K562 (cell line): ENCODE measurements at regions not wholly inside any gene's neighbourhood (a gene's known extent, or its start where the extent isn't known, plus 50 kb on each side); places are given as distances from the start of the nearest gene placed in this dataset.

ENCODE experiments used
- ATAC-seq: fragments of 200-7000 bp; cut with Tn5 transposase; 3 replicates; pipeline ENCODE4 v1.9.1; 2020; ENCODE audit warnings: moderate library complexity
- BruUV-seq: library from RNA; stranded (reverse); fragments of 400-500 nt; replicated peaks from 2 replicates; lab custom pipeline; 2021; lab: Mats Ljungman, UMichigan
- CTCF ChIA-PET: fragments of 300-600 bp; formaldehyde crosslinking; extraction: SDS; loops from one replicate; lab custom pipeline; 2021; ENCODE audit warnings: low intra/inter-chr PET ratio; lab: Yijun Ruan, JAX
- POLR2A ChIA-PET: fragments of 300-600, 350-650 bp; sonication (Branson Sonifier 250); formaldehyde crosslinking; extraction: SDS; loops from one replicate; lab custom pipeline; 2021; ENCODE audit warnings: antibody characterized with exemption, inconsistent platforms; lab: Yijun Ruan, JAX
- DNase-seq, 4 experiments: peaks; one replicate each; pipeline versions ENCODE4 v3.0.0 to v3.0.0-alpha.2; 2011 to 2018; ENCODE audit warnings: low spot score in 3 of 4, mixed read lengths in 3 of 4; ENCODE audit errors: extremely low read depth in 1 of 4
- FAIRE-seq: peaks from 2 replicates; lab custom pipeline; 2011; peaks lifted over from hg19 to GRCh38; lab: Jason Lieb, UNC
- H2AFZ ChIP-seq: 2 replicates; pipeline ENCODE4 v1.6.0; 2011; ENCODE audit warnings: low read depth, low read length, control low read depth, inconsistent platforms
- H3K27ac ChIP-seq: fragments of 200-600 bp; 3 replicates; pipeline ENCODE4 v1.8.0; 2011; ENCODE audit warnings: low read depth, mild to moderate bottlenecking, control low read depth, inconsistent platforms, low read length, moderate library complexity, mixed read lengths; ENCODE audit errors: extremely low read depth
- H3K27me3 ChIP-seq, 2 experiments: fragments of 300-600 bp in 1 of 2; 2 replicates in 1 of 2; 3 replicates in 1 of 2; pipeline versions ENCODE4 v1.6.0 to v1.8.0; 2011; ENCODE audit warnings: inconsistent platforms in 2 of 2, low read length in 2 of 2, mild to moderate bottlenecking in 1 of 2, mixed read lengths in 1 of 2, moderate library complexity in 1 of 2; ENCODE audit not compliant: control insufficient read depth in 2 of 2, insufficient read depth in 2 of 2
- H3K36me3 ChIP-seq: fragments of 300-600 bp; 3 replicates; pipeline ENCODE4 v1.8.0; 2011; ENCODE audit warnings: mild to moderate bottlenecking, low read length, inconsistent platforms; ENCODE audit not compliant: control insufficient read depth, insufficient read depth
- H3K4me1 ChIP-seq, 2 experiments: fragments of 200-600 bp in 1 of 2; replicated peaks in 1 of 2; 2 replicates in 1 of 2; 3 replicates in 1 of 2; pipeline versions ENCODE4 v1.5.1 to v1.8.0; 2011; ENCODE audit warnings: inconsistent platforms in 2 of 2, low read length in 2 of 2, mild to moderate bottlenecking in 1 of 2, mixed read lengths in 1 of 2, moderate library complexity in 1 of 2; ENCODE audit not compliant: control insufficient read depth in 2 of 2, insufficient read depth in 2 of 2
- H3K4me2 ChIP-seq: 2 replicates; pipeline ENCODE4 v1.6.1; 2011; ENCODE audit warnings: low read length, control low read depth, inconsistent platforms, mixed read lengths; ENCODE audit not compliant: insufficient read depth
- H3K4me3 ChIP-seq: fragments of 200-600 bp; sonication (generic), shearing (Covaris generic); 2 replicates; pipeline ENCODE4 v1.5.1; 2016; ENCODE audit warnings: control low read depth, inconsistent platforms
- H3K79me2 ChIP-seq: fragments of 200-600 bp; 3 replicates; pipeline ENCODE4 v1.8.0; 2011; ENCODE audit warnings: low read length, inconsistent platforms; ENCODE audit not compliant: control insufficient read depth, insufficient read depth
- H3K9ac ChIP-seq, 2 experiments: 2 replicates each; pipeline versions ENCODE4 v1.6.0 to v1.6.1; 2011; ENCODE audit warnings: low read depth in 2 of 2, low read length in 2 of 2, control low read depth in 1 of 2, inconsistent platforms in 1 of 2, mild to moderate bottlenecking in 1 of 2, mixed read lengths in 1 of 2; ENCODE audit not compliant: insufficient read depth in 1 of 2
- H3K9me1 ChIP-seq: one replicate; pipeline ENCODE4 v1.6.0; 2011; ENCODE audit warnings: inconsistent platforms, mild to moderate bottlenecking, low read length, moderate library complexity; ENCODE audit not compliant: control insufficient read depth, insufficient read depth
- H3K9me3 ChIP-seq: replicated peaks from 2 replicates; pipeline ENCODE4 v1.5.1; 2011; ENCODE audit warnings: low read depth, low read length, inconsistent platforms; ENCODE audit not compliant: control insufficient read depth, insufficient read depth
- H4K20me1 ChIP-seq: replicated peaks from 2 replicates; pipeline ENCODE4 v1.6.1; 2011; ENCODE audit warnings: low read length, inconsistent platforms, mixed read lengths; ENCODE audit not compliant: control insufficient read depth, insufficient read depth
- CBX2 ChIP-seq: fragments of 200-600 bp; sonication (generic); IDR thresholded peaks from one replicate; pipeline ENCODE4 v1.6.1; 2012; ENCODE audit warnings: mild to moderate bottlenecking, low read length, inconsistent platforms; ENCODE audit not compliant: insufficient read depth, poor library complexity, severe bottlenecking
- GTF2A2 ChIP-seq: IDR thresholded peaks from 2 replicates; pipeline ENCODE4 v1.6.1; 2016; ENCODE audit warnings: mild to moderate bottlenecking, missing genetic modification characterization, missing compliant biosample characterization
- SIX5 ChIP-seq, 2 experiments: IDR thresholded peaks; 2 replicates each; pipeline ENCODE4 v1.6.1; 2011; ENCODE audit warnings: low read length in 2 of 2, borderline replicate concordance in 1 of 2, low read depth in 1 of 2, mild to moderate bottlenecking in 1 of 2, moderate library complexity in 1 of 2; ENCODE audit not compliant: insufficient read depth in 1 of 2
- YY1 ChIP-seq, 3 experiments: IDR thresholded peaks; 2 replicates each; pipeline ENCODE4 v1.6.1; 2011; ENCODE audit warnings: low read length in 2 of 3, mild to moderate bottlenecking in 2 of 3, moderate library complexity in 2 of 3, borderline replicate concordance in 1 of 3, control low read depth in 1 of 3, low read depth in 1 of 3; ENCODE audit not compliant: insufficient read depth in 3 of 3, insufficient replicate concordance in 2 of 3, control insufficient read depth in 1 of 3, insufficient read length in 1 of 3; ENCODE audit errors: extremely low read depth in 1 of 3
- ZNF696 ChIP-seq: fragments of 250-450 bp; sonication (Bioruptor Pico); conservative IDR thresholded peaks from 2 replicates; pipeline ENCODE4 v1.4.0; 2020; ENCODE audit warnings: mild to moderate bottlenecking, moderate library complexity
- WGBS: fragments of 100-300 bp; shearing (Covaris generic); methylation state at CpG from one replicate; pipeline ENCODE4 v1.1.6; 2016; ENCODE audit warnings: low coverage, mixed read lengths; ENCODE audit not compliant: insufficient coverage; ENCODE audit errors: missing lambda C conversion rate; 5-methylcytosine and 5-hydroxymethylcytosine counted together
- in situ Hi-C: fragments of 300-500 bp; cut with MboI; formaldehyde crosslinking; loops from 4 replicates; pipeline ENCODE4 v1.15.0; 2018; ENCODE audit warnings: inconsistent platforms, mixed read lengths
- intact Hi-C: fragments of 100-400 bp; cut with micrococcal nuclease; formaldehyde crosslinking; loops from 2 replicates; pipeline ENCODE4 v1.14.2; 2022
- TF ChIP-seq, protein P1 (sequence below): fragments of 450-650 bp; formaldehyde crosslinking; IDR thresholded peaks from 2 replicates; pipeline ENCODE4 v1.4.0; 2020; ENCODE audit warnings: mild to moderate bottlenecking, moderate library complexity

DNA sequence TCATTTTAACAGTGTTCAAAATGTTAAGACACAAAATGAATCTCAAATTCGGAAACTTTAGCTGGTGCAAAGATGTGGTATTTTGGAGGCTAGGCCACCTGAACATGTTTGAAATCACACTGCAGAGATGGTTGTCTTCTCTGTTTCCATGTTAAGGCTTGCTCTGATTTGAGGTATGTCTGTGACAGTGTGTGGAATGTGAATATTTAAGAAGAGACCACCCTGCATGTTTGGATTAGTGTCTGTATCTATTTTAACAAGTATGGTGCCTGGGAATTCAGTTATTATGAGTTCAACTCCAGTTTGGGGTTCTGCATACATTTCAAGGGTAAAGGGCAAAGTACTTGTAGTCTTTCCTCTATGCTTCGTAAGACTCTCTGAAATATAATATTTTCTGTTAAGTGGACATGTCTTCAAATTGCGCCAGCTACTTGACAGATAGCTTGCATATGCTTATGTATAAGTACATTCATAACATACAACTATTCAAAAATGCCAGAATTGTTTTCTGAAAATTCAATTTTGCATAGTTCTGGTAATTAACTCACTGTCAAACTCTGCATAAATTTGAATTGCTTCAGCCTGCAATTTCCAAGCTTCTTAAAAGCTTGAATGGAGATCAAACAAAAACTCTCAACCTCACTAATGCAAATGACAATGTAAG is 424.0 kb downstream of the ADAMTS20 start:
- H3K4me2 ChIP-seq = no peak overlapping the region
- no peaks in the 10 kb centered on the region for H3K79me2 ChIP-seq
- no peak for FAIRE-seq
- no peak for TF ChIP-seq YY1 (IDR thresholded peaks at IDR 0.05; ENCODE audit: borderline replicate concordance in 1 of 3, control insufficient read depth in 1 of 3, extremely low read depth in 1 of 3, insufficient read depth in 3 of 3, insufficient read length in 1 of 3, insufficient replicate concordance in 2 of 3, low read depth in 1 of 3, low read length in 2 of 3)
- no peak overlapping the region for H3K4me3 ChIP-seq
- in situ Hi-C loops (no loop called here), intact Hi-C loops (no loop called here)
- no peaks in the 10 kb centered on the region for H4K20me1 ChIP-seq
- no peaks in the 10 kb centered on the region for H3K9me3 ChIP-seq
- DNase-seq = no peak
- no peak for ATAC-seq
- no peaks in the 10 kb centered on the region for H3K36me3 ChIP-seq
- H3K27me3 ChIP-seq = no peaks in the 10 kb centered on the region
- H3K9me1 ChIP-seq = no peaks in the 10 kb centered on the region
- no peaks in the 10 kb centered on the region for H3K4me1 ChIP-seq
- H2AFZ ChIP-seq = no peak overlapping the region
- no TSS peak for BruUV-seq
- WGBS = 4% methylated on average over 3 of the region's 3 CpGs
- POLR2A ChIA-PET = no interaction called here
- no peak overlapping the region for H3K9ac ChIP-seq
- CTCF ChIA-PET = no interaction called here
- no peak overlapping the region for H3K27ac ChIP-seq

DNA sequence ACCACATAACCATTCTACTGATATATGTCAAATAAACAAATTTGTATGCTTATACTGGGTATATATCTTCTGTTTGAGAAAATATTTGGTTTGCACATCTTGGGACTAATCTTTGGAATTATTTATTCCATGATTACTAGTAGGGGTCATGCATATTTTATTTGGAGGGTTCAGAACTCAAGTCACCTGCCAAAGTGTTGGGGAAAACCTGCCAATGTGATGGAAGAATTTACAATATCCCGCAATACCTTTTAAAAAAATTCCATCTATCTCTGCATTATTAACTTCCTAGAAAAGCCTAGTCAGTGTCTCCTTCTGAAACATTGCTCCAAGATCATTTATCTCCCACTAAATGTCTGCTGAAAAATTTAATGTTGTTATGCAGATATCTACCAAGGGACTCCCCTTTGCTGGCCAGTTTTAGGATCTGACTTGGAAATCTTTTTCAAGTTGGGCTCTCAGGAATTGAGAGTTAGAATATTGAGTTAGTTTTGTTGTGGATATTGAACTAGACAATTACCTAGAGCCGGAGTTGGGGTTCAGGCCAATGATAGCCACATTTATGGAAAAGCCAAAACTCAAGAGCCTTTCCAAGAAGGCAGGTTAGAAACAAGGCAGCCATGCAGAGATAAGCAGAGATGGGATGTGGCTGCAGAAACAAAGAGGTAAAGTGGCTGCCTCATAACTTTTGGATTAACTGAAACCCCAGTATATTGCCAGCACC is 425.2 kb downstream of the ADAMTS20 start:
- 0% methylated on average over 2 of the region's 2 CpGs for WGBS
- in situ Hi-C loops = no loop called here
- CTCF ChIA-PET = no interaction called here

More for the DNA sequence above, 425.2 kb downstream of the ADAMTS20 start:
- Histone ChIP-seq H3K9ac (no peak overlapping the region), H3K27me3 (no peaks in the 10 kb centered on the region), H3K4me3 (no peak overlapping the region), H3K9me3 (no peaks in the 10 kb centered on the region), H3K79me2 (no peaks in the 10 kb centered on the region), H3K4me2 (no peak overlapping the region), H3K27ac (no peak overlapping the region), H4K20me1 (no peaks in the 10 kb centered on the region), H3K36me3 (no peaks in the 10 kb centered on the region), H3K4me1 (no peaks in the 10 kb centered on the region), H2AFZ (no peak overlapping the region), H3K9me1 (no peaks in the 10 kb centered on the region)
- POLR2A ChIA-PET = no interaction called here
- BruUV-seq = no TSS peak
- ATAC-seq = no peak
- intact Hi-C loops = no loop called here
- DNase-seq = no peak
- no peak for TF ChIP-seq SIX5 (IDR thresholded peaks at IDR 0.05; ENCODE audit: borderline replicate concordance in 1 of 2, insufficient read depth in 1 of 2, low read depth in 1 of 2, low read length in 2 of 2)
- TF ChIP-seq GTF2A2 = no peak
- no peak for TF ChIP-seq ZNF696 (CRISPR knock-in tag)
- TF ChIP-seq, protein P1, sequence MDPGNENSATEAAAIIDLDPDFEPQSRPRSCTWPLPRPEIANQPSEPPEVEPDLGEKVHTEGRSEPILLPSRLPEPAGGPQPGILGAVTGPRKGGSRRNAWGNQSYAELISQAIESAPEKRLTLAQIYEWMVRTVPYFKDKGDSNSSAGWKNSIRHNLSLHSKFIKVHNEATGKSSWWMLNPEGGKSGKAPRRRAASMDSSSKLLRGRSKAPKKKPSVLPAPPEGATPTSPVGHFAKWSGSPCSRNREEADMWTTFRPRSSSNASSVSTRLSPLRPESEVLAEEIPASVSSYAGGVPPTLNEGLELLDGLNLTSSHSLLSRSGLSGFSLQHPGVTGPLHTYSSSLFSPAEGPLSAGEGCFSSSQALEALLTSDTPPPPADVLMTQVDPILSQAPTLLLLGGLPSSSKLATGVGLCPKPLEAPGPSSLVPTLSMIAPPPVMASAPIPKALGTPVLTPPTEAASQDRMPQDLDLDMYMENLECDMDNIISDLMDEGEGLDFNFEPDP = no peak
- no peak for TF ChIP-seq CBX2
- no peak for FAIRE-seq
